Calu3 (cell line): ENCODE measurements at regions not wholly inside any gene's neighbourhood (a gene's known extent, or its start where the extent isn't known, plus 50 kb on each side); places are given as distances from the start of the nearest gene placed in this dataset.

ENCODE experiments used
- BruUV-seq: library from RNA; stranded (reverse); fragments of 400-500 nt; replicated peaks from 2 replicates; lab custom pipeline; 2021; lab: Mats Ljungman, UMichigan
- CTCF ChIA-PET: fragments of 300-600 bp; sonication (Branson Sonifier 250); formaldehyde crosslinking; loops from one replicate; lab custom pipeline; 2022; ENCODE audit warnings: antibody characterized with exemption; lab: Charles Lee
- DNase-seq: peaks from one replicate; pipeline ENCODE4 v3.0.0; 2022
- H3K27ac Mint-ChIP-seq: one replicate; pipeline ENCODE4 v1.8.0; 2022; ENCODE audit warnings: mixed read lengths; ENCODE audit not compliant: unreplicated experiment
- H3K27me3 Mint-ChIP-seq: one replicate; pipeline ENCODE4 v1.8.0; 2022; ENCODE audit warnings: mixed read lengths; ENCODE audit not compliant: unreplicated experiment
- H3K36me3 Mint-ChIP-seq: one replicate; pipeline ENCODE4 v1.8.0; 2022; ENCODE audit warnings: mild to moderate bottlenecking, moderate library complexity, mixed read lengths; ENCODE audit not compliant: insufficient read depth, unreplicated experiment
- H3K4me1 Mint-ChIP-seq: one replicate; pipeline ENCODE4 v1.8.0; 2022; ENCODE audit warnings: mild to moderate bottlenecking, low read depth, mixed read lengths; ENCODE audit not compliant: unreplicated experiment
- H3K4me3 Mint-ChIP-seq: one replicate; pipeline ENCODE4 v1.8.0; 2022; ENCODE audit warnings: mild to moderate bottlenecking, low read depth, moderate library complexity, mixed read lengths; ENCODE audit not compliant: unreplicated experiment
- H3K9me3 Mint-ChIP-seq: one replicate; pipeline ENCODE4 v1.8.0; 2022; ENCODE audit warnings: low read depth, mixed read lengths; ENCODE audit not compliant: unreplicated experiment
- CTCF ChIP-seq: fragments of 200-600 bp; IDR thresholded peaks from one replicate; pipeline ENCODE4 v1.8.0; 2022; ENCODE audit warnings: antibody characterized with exemption; ENCODE audit not compliant: unreplicated experiment
- intact Hi-C: fragments of 100-400 bp; cut with micrococcal nuclease; formaldehyde crosslinking; loops from one replicate; pipeline ENCODE4 v1.10.0; 2022; ENCODE audit not compliant: unreplicated experiment

GRCh38 chr7:142422621-142423020, 164.8 kb upstream of the PRSS58 start:
- no TSS peak for BruUV-seq
- no peak overlapping the region for H3K4me3 Mint-ChIP-seq
- peaks cover 19% of the 10 kb centered on the region for H3K27me3 Mint-ChIP-seq
- H3K36me3 Mint-ChIP-seq, result no peaks in the 10 kb centered on the region
- no peak for DNase-seq
- H3K9me3 Mint-ChIP-seq, result no peaks in the 10 kb centered on the region
- H3K4me1 Mint-ChIP-seq, result no peaks in the 10 kb centered on the region
- no peak for TF ChIP-seq CTCF
- intact Hi-C loops, result no loop called here
- CTCF ChIA-PET, result no interaction called here
- H3K27ac Mint-ChIP-seq, result no peak overlapping the region

GRCh38 chr7:142420554-142421362, 162.9 kb upstream of the PRSS58 start:
- peak; percentile 25 for DNase-seq
- no peaks in the 10 kb centered on the region for H3K36me3 Mint-ChIP-seq
- H3K9me3 Mint-ChIP-seq, result no peaks in the 10 kb centered on the region
- H3K4me1 Mint-ChIP-seq, result no peaks in the 10 kb centered on the region
- no peak overlapping the region for H3K4me3 Mint-ChIP-seq
- TF ChIP-seq CTCF, result no peak
- CTCF ChIA-PET, result no interaction called here
- intact Hi-C loops, result no loop called here
- BruUV-seq, result no TSS peak
- peaks cover 19% of the 10 kb centered on the region for H3K27me3 Mint-ChIP-seq
- no peak overlapping the region for H3K27ac Mint-ChIP-seq

DNA sequence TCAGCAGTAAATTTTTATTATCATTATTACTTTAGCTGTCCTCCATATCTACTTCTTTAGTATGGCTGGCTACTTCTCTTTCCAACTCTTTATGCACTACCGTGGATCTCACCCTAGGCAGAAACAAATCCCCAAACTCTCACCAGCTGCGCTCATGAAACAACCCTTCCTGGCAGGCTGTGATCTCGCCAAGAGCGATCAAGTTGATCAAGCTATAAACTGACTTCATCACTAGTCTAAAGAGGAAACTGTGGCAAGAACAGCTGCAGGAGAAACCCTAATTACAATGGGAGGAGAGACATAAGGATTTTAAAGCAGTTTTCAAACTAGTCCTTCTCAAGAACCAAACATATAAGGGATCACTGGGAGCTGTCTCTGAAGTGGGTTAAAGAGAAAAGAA, 160.5 kb upstream of the PRSS58 start:
- no peak for TF ChIP-seq CTCF
- CTCF ChIA-PET, result no interaction called here
- no peak overlapping the region for H3K27ac Mint-ChIP-seq

GRCh38 chr7:142414915-142415314, 157.1 kb upstream of the PRSS58 start:
- intact Hi-C loops, result no loop called here
- no peak for TF ChIP-seq CTCF
- H3K36me3 Mint-ChIP-seq, result no peaks in the 10 kb centered on the region
- H3K4me1 Mint-ChIP-seq, result peaks cover 11% of the 10 kb centered on the region
- no peak overlapping the region for H3K4me3 Mint-ChIP-seq
- H3K9me3 Mint-ChIP-seq, result no peaks in the 10 kb centered on the region
- no peaks in the 10 kb centered on the region for H3K27me3 Mint-ChIP-seq
- H3K27ac Mint-ChIP-seq, result no peak overlapping the region
- CTCF ChIA-PET, result no interaction called here
- no peak for DNase-seq
- no TSS peak for BruUV-seq

More for the DNA sequence above, 160.5 kb upstream of the PRSS58 start:
- DNase-seq, result no peak
- Mint-ChIP-seq H3K9me3 (no peaks in the 10 kb centered on the region), H3K36me3 (no peaks in the 10 kb centered on the region), H3K4me1 (peaks cover 11% of the 10 kb centered on the region), H3K4me3 (no peak overlapping the region), H3K27me3 (peaks cover 11% of the 10 kb centered on the region)
- intact Hi-C loops, result no loop called here
- BruUV-seq, result no TSS peak
